Stimulated activated CD4-positive, alpha-beta T cell treated with anti-CD3 and anti-CD28 coated beads, TNF-alpha, amount 100 ng/mL, for 4 hours (primary cell): ENCODE measurements at regions not wholly inside any gene's neighbourhood (a gene's known extent, or its start where the extent isn't known, plus 50 kb on each side); places are given as distances from the start of the nearest gene placed in this dataset.
"Not testable (repeated sequence)": the region's sequence is repeated elsewhere in the genome, so short reads cannot be mapped to it uniquely, and the experiment has no call there.

Source experiments
- DNase-seq, 3 experiments: peaks; one replicate each; pipeline ENCODE4 v3.0.0-alpha.2; 2020; ENCODE audit warnings: low read depth in 3 of 3

- no peak for DNase-seq
Measured at GRCh38 chr7:66502230-66503035, 126.2 kb upstream of the KCTD7 start.

- no peak for DNase-seq
Measured at GRCh38 chr7:66503036-66503370, 125.7 kb upstream of the KCTD7 start.

DNA sequence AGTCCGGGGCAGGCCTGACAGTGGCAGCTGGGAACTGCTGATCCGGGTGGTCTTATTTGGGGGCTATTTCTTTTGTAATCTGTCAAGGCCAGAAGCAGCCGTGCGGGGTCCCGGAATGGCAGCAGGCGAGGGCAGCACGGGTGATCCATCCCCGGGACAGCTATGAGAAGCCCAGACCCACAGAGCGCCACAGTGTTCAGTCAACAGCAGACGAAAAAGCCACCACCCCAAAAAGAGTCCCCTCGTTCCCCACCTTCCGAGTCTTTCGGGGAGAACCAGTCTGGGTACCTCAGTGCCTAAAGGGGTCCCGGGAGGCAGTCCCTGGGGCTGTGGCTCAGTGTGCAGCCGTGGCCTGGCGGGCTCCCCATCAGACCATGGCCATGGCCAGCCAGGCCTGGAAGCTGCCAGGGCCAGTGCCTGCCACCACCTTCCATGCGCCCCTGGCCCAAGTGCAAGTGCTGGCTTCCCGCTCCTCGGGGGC is 125.1 kb upstream of the KCTD7 start:
- no peak for DNase-seq

GRCh38 chr7:66504131-66504530 is 124.5 kb upstream of the KCTD7 start:
- no peak for DNase-seq

DNA sequence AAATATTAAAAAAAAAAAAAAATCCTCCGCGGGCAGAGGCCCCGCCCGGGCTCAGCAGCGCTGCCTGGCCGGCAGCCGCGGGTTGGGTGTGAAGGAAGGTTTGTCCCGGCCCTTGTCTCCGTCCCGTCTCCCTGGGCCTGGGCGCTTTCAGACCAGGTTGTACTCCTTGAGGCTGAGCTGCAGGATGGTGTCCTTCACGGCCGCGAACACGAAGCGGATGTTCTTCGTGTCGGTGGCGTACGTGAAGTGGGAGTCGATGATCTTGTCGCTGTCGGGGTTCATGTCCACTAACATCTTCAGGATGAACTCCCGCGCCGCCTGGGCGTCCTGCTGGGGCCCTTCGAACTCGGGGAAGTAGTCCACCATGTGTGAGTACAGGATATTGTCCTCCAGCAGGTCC is 123.7 kb upstream of the KCTD7 start:
- no peak for DNase-seq

DNA sequence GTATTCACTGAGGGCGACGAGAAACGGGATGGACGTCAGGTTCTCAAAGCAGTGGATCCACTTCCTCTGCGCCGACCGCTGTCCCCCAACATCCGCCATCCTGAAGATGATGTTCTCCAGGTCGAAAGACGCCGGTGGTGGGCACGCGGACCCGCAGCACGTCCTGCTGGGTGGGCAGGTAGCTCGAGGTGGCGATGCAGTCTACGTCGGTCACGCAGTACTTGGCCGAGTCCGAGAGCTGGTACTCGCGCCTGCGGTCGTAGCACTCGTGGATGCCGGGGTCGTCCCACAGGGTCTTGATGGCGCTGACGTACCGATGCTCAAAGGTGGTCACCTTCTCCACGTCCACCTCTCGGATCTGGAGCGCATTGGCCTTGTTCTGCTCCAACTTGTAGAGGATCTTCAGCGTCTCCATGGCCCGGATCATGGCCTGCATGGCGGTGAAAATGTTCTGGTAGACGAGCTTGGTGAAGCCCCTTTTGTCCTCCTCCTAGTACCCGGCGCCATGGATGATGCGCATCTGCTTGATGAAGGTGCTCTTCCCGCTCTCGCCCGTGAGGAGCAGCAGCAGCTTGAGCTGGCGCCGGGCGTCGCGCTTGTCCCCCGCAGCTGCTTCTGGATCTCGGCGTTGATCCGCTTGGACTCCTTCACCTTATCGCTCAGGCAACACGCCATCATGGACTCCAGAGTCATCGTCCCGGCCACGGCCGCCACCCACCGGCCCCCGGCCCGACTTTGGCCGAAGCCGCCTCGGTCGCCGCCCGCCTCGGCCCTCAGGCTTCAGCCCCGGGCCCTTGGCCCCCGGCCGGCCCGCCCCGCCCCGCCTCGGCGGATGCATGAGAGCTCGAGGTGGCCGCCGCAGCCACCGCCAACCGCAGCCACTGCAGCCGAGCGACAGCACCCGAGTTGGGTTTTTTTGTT is 122.9 kb upstream of the KCTD7 start:
- no peak for DNase-seq

DNA sequence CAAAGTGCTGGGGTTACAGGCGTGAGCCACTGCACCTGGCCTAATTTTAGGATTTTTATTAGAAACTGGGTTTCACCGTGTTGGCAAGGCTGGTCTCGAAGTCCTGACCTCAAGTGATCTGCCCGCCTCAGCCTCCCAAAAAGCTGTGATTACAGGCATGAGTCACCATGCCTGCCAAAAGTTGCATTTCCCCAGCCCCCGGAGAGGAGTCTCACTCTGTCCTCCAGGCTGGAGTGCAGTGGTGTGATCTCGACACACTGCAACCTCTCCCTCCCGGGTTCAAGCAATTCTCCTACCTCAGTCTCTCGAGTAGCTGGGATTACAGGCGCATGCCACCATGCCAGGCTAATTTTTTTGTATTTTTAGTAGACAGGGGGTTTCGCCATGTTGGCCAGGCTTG is 122.0 kb upstream of the KCTD7 start:
- DNase-seq = not testable (repeated sequence)

DNA sequence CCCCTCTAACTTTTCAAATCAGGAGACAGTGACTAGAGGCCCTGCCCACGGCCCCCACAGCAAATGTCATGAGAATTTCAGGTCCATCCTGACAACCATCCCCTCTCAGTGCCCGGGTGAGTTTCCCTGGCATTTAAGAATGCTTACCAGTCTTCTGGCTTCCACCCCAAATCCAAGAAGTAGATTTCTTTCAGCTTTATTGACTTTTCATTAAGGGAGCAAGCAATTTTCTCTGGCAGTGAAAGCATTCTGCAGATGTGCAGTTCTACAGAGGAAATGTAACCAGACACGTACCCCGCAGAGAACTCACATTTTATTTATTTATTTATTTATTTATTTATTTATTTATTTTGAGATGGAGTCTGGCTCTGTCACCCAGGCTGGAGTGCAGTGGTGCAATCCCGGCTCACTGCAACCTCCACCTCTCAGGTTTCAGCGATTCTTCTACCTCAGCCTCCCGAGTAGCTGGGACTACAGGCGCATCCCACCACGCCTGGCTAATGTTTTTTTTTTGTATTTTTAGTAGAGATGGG is 120.9 kb upstream of the KCTD7 start:
- DNase-seq = no peak

GRCh38 chr7:66508431-66508830 is 120.2 kb upstream of the KCTD7 start:
- no peak for DNase-seq

DNA sequence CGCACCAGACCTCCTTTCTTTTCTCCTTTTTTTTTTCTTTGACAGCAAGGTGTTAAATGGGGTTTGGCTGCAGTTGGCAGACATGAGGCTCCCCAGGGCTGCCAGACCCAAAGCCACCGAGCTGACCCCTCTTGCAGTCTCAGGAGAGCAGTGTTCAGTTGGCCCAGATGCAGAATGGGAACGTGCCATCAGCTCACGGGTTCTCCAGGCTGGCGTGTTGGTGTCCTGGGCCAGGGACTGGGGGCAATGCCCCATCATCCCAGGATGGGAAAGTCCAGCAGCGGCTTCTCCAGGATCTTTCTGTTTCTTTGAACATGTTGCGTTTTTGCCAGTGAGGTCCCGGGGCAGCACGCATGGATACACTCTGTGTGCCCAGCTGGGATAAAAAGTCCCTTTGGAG is 114.6 kb upstream of the KCTD7 start:
- no peak for DNase-seq

GRCh38 chr7:66517212-66517909 is 111.3 kb upstream of the KCTD7 start:
- DNase-seq = no peak

DNA sequence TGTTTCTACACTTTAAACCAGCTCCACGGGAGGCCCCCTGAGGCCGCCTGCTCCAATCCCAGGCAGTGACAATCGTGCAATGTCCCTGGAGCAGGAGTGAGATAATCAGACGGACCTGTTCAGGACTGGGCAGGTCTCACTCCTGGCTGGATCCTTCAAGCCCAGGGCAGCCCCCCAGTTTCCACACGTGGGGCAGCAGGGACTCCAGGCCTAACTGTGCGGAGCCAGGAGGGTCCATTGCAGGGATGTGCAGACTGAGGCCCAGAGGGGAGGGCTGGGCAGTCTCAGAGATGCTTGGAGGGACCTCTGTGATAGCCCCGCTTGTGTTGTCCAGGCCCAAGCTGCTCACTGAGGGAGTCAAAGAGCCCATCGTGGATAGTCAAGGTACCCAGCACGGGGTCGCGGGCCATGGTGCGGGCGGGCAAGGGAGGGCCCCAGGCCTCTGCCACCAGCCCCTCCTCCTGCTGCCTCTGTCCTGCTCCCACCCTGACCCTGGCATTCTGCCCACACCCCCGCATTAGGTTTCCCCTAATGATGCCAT is 110.5 kb upstream of the KCTD7 start:
- no peak for DNase-seq

- DNase-seq = no peak
Measured at GRCh38 chr7:66521675-66522074, 107.0 kb upstream of the KCTD7 start.

GRCh38 chr7:66522518-66522917 is 106.2 kb upstream of the KCTD7 start:
- DNase-seq = no peak

GRCh38 chr7:66523409-66523808 is 105.3 kb upstream of the KCTD7 start:
- DNase-seq = no peak

DNA sequence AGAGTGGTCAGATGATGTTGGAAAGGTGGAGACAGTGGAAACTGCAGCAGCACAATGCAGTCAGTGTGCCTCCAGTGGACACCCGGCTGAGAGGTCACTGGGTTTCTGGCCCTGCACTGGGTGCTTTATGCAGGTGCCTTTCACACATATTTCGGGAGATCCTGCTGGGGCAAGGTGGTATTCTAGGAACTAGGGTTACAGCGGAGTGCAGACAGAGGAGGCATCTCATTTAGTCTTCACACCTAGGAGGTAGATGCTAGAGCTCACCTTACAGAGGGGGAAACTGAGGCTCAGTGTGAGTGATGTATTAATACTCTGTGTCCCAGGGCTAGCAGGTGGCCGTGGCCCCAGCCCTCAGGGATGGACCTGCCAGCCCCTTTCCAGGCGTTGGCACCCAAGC is 103.9 kb upstream of the KCTD7 start:
- DNase-seq = no peak

DNA sequence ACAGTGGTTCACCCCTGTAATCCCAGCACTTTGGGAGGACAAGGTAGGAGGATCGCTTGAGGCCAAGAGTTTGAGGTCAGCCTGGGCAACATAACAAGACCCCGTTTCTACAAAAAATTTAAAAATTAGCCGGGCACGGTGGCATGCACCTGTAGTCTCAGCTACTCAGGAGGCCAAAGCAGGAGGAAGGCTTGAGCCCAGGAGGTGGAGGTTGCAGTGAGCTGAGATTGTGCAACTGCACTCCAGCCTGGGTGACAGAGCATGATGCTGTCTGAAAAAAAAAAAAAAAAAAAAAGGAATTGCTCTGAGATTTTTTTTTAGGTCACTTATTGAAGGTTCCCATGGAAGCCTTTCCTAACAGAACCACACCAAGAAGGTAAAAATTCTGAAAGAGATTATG is 101.9 kb upstream of the KCTD7 start:
- not testable (repeated sequence) for DNase-seq

DNA sequence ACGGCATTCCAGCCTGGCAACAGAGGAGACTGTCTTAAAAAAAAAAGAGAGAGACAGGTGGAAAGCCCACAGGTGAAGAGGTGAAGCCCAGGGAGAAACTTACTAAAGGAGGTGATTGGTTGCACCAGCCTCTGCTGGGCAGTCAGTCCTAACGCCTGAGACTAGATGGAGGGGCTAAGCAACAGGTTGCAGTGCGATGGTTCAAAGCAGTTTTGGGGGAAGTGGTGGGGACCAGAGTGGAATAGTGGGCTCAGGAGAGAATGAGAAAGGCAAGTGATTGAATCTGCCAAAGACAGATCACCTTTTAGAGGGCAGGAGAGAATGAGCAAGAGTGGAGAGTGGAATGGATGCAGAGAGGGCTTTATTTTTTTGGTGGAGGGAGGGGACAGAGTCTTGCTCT is 100.0 kb upstream of the KCTD7 start:
- DNase-seq = no peak

DNA sequence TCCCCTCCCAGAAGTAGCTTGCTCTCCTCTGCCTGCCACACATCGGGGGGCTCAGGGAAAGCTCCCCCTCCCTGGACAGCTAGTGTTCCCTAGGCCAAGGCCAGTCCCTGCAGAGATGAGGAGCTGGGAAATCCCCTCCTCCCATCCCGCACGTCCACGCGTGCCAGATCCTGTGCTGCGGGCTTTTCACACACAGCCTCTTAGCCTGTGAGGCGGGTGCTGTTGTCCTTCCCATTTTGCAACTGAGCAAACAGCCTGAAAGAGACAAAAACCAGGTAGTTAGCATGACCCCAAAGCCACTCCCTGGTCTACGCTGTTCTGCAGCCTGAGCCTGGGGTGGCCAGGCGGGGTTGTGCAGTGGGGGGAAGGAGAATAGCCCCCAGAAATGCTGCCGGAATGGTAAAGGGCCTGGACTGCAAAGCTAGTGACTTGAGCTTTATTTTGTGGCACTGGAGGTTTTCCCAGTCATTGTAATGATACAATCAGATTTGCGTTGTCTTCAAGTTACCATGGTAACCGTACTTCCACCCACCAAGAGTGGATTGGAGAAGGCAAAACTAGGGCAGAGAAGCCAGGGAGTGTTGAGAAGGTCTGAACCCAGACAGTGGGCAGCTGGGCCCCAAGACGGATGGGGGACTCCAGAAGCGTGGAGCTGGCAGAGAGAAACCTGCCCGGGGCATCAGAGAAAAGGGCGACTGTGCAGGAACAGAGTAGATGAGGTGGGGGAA is 98.6 kb upstream of the KCTD7 start:
- no peak for DNase-seq

GRCh38 chr7:66535414-66536329 is 93.0 kb upstream of the KCTD7 start:
- DNase-seq = no peak
